Activated CD4-positive, alpha-beta T cell treated with anti-CD3 and anti-CD28 coated beads for 48 hours (primary cell): ENCODE measurements at regions not wholly inside any gene's neighbourhood (a gene's known extent, or its start where the extent isn't known, plus 50 kb on each side); places are given as distances from the start of the nearest gene placed in this dataset.

ENCODE experiments used
- DNase-seq: peaks from one replicate; pipeline ENCODE4 v3.0.0-alpha.2; 2020

DNA sequence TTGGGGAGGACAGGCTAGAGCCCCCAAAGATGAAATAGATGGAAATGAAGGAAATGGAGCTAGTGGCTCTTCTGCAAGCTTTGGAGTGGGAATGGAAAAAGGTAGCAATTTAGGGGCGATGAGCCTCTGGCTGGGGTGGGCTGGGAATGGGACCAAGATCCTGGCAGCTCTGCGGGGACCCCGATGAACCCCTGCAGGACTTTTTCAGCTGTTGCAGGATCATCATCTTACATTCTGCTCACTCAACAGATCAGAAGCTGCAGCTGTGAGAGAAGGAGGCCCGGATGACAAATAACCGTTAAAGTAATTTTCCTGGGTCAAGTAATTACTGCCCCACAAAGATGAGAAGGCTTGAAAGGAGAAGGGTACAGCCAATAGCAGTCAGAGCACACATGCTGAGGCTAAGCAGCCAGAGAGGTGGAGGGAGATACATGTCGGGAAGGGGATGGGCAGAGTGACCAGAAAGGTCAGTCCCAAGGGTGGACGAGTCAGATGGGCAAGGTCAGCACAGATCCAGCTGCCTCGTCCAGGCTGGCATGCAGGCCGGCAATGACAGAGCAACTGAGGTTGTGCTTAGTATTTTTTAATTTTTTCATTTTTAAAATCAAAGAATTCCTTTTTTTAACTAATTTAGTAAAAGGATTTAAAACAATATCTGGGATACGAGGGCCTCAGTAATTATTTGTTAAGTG, 245.0 kb upstream of the RAB6C start:
- DNase-seq: no peak

DNA sequence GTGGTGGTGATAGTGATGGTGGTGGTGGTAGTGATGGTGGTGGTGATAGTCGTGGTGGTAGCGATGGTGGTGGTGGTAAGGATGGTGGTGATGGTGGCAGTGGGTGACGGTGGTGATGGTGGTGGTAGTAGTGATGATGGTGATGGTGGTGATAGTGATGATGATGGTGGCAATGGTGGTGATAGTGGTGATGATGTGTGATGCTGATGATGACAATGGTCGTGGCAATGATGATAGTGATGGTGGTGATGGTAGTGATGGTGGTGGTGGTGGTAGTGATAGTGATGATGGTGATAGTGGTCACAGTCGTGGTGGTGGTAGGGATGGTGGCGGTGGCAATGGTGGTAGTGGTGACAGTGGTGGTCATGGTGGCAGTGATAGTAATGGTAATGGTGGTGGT, 243.9 kb upstream of the RAB6C start:
- DNase-seq: no peak

DNA sequence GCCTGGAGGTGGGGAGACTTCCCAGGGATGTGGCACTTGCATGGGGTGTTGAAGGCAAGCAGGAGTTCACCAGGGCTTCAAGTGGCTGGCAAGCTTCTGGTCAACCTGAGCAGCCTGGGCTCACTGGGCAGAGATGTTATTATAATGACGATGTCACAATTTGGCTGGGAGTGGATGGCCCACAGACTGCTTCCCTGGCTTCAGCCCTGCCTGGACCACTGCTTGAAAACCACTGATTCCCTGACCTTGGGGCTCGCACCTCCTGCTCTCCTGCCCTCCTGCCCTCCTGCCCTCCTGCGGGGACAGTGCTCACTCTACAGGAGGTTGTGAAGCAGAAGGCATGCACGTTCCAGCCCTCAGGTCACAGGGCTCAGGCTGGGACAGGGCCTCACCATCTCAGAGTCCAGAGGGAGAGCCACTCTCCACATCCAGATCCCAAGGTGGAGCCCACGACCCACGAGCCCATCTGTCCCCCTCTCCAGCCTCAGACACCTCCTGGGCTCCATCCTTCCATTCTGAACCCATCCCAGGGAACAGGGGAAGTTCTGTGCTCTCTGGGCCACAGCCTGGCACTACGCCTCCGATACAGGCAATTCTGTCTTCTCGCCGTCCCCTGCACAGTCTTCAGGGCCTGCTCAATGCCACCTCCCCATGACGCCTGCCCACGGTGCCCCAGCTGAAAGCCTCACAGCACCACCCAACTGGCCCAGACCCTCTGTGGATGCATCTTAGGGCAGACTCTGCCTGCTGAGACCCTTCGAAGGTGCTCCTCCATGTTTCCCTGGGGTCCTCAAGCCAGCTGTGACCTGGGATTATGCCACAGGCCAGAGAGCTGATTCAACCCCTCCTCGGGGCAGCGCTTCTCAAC, 241.6 kb upstream of the RAB6C start:
- DNase-seq: no peak

DNA sequence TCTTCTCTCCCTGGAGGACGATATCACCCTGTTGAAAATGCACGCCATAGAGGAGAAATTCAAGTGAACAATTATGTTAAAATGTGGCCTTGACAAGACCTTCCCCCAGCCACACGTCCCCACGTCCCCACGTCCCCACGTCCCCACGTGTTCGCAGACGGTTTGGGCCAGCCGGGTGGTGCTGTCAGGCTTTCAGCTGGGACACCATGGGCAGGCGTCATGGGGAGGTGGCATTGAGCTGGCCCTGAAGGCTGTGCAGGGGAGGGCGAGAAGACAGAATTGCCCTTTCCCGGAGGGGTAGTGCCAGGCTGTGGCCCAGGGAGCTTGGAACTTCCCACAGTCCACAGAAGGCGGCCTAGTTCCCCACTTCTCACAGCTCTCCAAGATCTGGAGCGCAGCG, 240.7 kb upstream of the RAB6C start:
- DNase-seq: no peak

DNA sequence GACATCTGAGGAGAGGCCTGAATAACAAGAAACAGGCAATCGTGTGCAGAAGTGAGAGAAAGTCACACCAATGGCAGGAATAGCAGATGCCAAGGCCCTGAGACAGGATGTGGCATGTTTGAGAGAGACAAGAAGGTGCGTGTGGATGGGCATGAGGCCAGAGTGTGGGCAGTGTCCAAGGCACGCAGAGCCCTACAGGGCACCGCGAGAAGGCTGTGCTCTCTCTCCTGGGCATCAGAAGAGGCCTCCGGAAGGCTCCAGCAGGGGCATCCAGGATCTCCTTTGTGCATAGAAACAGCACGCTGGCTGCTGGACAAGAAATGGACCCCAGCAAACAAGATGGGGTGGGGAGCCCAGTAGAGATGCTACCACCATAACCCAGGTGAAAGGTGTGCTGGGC, 239.0 kb upstream of the RAB6C start:
- DNase-seq: no peak

DNA sequence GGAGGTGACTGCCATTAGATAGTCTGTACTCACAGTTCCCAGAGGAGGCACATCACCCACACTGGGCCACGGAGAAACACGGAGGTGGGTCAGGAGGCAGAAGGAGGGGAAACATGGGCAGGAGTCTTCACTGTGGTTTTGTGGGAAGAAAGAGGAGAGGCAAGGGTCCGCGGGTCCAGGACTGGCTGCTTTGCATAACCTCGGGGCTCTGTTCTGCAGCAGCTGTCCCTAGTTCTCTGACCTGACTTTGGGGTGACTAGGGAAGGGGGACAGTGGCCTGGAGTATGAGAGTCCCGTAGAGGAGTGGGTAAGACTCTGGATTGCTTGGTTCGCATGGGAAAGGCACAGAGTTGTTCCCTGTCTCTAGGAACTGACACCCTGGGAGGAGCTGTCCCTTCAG, 238.3 kb upstream of the RAB6C start:
- no peak for DNase-seq

DNA sequence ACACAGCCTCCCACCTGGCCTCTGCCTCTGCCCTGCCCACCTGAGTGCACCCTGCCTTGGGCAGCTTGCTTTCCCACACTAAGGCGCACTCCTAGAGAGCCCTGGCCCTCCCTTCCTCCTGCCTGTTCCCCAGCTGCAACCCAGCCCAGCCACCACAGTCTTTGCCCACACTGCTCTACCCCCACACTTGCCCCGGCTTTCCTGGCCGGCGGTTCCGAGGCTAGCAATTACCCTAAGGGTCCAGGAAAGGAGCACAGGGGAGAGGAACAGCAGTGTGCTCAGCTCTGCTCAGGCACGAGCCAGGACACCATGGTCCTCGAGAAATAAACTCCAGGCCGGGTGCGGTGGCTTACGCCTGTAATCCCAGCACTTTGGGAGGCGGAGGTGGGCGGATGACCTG, 237.8 kb upstream of the RAB6C start:
- DNase-seq: no peak

DNA sequence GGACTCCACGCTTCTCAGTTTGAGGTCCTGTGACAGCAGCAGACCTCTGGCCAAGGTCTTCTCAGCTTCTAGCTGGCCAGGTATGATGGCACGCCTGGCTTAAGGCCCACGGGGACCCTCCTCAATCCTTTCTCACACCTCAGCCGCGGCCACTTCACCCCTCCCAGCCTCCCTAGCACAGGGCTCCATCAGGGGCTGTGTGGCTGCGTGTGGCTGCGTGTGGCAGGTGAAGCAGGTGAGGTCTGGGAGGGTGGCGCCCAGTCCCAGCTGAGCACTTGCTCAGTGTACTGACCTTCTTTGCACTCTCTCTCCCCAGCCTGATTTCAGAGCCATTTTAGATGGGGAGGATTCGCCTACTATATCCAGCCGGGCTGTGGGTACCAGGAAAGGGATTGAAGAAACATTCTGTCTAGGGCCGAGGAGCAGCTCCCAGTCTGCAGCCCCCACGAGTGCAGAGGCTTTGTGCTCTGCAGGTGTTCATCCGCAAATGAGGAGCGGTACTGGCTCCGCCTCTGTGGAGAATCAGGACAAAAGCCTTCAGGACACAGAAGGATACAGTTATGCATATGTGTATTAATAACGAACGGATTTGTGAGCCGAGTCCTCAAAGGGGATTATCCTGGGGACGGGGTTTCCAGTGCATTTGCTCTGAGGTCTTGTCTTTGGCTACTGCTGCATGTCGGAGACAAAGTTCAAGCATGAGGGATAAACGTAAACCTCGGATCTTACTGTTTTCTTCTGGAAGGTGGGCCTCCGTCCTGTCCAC, 236.9 kb upstream of the RAB6C start:
- DNase-seq: no peak

DNA sequence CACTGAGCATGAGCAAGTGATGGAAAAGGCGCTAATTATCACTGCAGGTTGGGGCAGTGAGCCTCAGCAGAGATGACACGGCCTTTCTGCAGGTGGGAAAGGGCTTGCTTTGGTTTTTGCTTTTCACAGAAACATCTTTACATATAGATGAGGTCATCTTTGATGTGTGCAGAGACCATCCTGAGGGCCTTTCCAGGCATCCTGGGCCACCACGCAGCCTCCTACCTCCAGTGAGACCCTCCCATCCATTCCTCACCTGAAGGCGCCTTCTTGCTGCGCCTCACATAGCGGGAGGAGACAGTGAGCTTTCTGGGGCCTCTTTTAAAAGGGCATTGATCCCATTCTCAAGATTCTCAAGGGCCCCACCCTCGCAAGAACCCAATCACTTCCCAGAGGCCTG, 235.3 kb upstream of the RAB6C start:
- no peak for DNase-seq

DNA sequence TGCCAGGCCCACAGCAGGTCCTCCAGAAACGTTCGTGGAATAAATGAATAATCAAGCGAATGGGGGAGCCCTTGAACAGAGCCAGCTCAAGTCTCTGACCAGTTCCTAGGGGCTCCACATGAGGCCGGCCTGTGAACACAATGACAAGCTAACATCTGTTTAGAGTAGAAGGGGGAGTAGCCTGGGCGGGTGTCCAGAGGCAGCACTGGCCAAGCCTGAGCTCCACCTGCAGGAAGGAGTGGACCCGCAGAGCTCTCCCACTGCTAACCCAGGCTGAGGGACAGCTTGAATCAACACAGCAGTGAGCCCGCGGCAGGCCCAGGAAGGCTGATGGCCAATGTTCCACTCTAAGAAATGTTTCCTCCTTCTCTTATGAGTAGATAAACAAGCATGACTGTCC, 234.8 kb upstream of the RAB6C start:
- DNase-seq: no peak

DNA sequence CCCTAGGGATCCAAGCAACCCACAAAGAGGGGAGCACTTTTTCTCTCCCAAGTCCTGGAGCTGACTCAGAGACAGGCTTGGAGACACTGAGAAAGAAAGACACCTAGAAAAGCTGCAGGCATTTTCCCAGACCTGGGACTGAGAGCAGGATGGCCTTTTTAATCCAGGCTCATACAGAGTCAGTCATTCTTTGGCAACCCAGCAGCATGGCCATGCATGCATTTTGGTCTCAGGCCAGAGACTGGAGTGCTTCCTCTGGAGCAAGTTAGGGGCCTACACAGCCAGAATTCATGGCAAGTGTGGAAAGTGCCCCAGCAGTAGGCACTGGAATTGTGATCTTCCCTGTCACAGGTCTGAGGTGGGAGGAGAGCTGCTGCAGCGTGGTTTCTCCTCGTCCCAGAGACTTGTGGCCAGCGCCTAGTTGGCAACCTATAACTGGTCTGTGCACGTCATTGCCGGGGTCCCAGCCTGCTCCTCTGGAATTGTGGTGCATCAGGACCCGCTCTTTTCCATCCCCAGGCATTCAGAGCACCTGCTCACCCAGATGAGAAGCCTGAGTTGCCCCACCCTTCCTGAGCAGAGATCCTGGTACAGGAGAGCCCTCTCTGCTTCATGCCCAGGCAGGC, 231.9 kb upstream of the RAB6C start:
- no peak for DNase-seq

DNA sequence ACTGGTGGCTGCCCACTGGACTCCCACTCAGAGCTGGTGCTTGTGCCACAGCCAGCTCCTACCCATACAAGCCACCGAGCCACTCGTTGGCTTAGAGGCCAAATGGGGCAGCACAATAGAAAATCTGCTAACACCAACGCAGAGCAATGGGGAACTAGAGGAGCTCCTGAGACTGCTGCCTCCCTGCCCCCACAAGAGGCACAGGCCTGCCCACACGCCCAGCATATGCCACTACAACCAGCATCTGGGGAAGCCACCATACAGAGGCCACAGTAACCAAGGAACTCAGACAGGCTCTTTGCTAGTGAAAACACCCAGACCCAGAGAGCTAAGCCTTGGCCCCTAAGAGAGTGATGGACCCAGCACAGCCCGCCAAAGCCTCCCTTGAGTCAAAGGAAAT, 231.2 kb upstream of the RAB6C start:
- DNase-seq: no peak

DNA sequence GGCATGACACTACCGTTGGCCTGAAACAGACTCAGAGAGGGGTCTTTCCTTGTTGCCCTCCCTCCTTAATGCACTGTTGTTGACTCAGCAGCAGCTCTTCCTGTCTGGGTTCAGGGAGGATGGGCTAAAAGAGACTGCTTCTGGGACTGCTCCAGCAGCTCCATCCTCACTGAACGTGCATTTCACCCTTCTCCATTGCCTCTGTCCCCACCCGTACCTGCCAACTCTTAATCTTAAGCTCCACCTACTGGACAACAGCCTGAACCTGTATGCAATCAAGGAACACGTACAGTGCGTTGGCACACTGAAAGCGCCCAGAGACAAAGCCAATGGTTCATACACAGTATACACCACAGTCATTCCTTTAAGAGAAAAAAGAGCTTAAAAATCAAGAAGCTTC, 230.8 kb upstream of the RAB6C start:
- DNase-seq: no peak

DNA sequence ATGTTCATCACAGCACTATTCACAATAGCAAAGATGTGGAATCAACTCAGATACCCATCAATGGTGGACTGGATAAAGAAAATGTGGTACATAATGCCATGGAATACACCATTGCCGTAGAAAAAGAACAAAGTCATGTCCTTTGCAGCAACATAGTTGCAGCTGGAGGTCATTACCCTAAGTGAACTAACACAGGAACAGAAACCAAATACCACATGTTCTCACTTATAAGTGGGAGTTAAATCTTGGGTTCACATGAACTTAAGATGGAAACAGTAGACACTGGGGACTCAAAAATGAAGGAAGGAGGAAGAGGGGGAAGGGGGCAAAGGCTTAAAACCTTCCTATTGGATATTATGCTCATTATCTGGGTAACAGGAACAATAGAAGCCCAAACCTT, 228.1 kb upstream of the RAB6C start:
- DNase-seq: no peak

DNA sequence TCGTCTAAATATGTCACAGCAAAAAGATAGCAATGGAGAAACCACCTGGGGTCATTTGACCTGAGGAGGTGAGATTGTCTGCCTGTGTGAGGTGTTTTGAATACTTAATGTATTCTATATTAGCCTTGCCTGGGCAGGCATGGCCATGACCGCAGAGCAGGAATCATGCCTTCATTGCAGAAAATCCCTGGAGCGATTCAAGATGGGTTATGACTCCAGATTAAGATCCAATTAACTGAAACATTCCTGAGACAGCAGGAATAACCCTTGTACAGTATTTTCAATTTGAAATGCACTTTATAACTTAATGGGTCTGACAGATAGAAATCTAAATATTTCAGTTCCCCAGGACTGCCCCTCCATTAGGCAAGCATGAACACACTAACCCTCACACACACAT, 227.3 kb upstream of the RAB6C start:
- DNase-seq: no peak

DNA sequence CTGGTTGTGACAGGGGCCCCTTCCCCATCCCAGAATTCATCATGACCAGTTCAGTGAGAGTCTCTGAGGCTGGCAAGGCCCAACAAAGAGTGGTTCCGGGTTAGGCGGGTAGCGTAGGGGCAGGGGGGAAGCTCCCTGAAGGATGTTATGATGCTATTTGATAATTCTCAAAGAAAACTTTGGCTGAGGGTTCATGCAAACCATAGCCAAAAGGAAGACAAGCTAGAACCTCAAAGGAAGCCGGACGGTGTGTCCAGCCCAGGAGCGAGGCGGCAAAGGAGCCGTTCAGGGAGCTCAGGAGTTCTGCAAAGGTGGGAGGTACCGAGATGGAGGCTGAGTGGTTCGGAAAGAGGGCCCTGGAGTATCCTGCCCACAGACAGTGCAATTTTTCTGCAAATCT, 226.8 kb upstream of the RAB6C start:
- no peak for DNase-seq

DNA sequence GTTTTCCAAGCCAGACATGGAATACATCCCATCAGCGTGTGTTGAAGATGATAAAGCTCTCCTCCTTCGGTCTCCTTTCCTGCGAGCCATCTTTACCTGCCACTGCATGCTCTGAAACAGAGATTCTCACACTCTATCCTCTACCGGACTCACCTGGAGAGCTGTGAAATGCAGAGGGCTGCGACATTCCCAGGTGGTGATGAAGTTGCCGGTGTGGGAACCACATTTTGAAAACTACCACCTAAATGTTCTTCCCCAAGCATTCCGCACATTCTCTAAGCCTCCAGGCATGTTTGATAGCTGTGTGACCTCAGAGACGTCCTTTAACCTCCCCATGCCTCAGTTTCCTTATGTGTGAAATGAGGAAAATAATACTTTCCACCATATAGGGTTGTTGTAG, 226.2 kb upstream of the RAB6C start:
- no peak for DNase-seq

DNA sequence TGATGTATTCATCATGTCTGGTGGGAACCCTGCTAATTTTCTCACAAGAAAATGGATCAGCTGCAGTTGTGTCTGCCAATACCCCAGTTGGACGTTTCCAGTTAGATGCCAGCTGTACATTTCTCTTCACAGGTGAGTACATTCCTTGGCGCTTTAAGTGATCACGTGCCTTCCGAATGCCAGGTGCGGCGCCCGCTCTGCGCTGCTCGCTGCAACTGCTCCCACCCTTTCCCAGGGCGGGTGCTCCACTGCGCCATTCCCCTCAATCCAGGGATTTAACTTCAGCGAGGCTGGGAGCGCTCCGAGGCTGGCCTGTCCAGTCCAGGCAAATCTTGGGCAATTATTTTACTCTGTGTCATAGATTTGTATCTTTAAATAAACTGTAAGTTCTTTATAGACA, 225.0 kb upstream of the RAB6C start:
- no peak for DNase-seq

DNA sequence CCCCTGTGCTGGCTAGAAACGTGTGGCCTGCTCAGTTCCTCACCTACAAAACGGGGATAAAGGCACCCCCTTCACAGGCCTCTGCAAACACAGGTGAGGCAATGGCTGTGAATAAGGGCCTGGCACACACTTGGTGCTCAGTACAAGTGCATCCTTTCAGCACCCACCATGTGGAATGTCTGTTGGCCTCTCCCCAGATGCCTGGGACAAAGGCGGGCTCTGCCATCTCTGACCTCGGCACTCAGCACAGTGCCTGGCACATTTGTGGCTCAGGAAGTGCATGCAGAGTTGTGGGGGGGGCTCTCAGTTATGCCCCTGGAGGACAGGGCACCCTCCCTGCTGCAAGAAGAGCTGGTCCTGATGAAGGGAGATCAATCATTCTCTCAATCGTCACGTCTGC, 224.6 kb upstream of the RAB6C start:
- DNase-seq: no peak

DNA sequence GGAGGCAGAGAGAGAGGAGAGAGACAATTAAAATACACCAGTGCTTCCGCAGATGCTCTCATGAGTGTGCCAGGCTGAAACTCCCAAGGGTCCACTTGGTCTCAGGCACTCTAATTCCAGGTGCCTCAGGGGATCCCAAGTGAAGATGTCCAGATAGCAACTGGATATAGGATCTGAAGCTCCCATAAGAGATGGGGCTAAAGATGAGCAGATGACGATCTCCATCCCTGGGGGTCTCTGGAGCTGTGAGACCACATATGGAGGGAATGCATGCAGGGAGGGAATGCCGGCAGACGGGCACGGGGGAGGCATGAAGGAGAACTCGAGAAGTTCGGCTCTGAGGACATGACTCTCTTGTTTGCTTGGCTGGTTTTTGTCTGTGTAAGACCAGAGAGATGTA, 223.7 kb upstream of the RAB6C start:
- no peak for DNase-seq

DNA sequence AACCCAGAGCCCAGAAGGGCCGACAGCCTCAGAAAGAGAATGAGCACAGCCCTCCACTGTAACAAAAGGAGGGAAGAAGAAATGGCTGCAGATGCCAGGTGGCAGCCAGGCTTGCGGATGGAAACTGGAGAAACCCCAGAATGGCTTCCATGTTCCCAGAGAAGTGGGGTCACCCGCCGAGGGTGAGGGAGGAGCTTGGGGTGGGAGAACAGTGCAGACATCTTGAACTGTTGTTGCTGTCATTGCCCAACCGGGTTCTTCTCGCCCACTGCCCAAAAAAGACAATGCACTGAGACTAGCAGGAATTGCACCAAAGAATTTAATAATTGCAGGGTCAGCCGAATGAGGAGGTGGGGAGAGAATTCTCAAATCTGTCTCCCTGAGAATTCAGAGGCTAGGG, 223.2 kb upstream of the RAB6C start:
- no peak for DNase-seq

DNA sequence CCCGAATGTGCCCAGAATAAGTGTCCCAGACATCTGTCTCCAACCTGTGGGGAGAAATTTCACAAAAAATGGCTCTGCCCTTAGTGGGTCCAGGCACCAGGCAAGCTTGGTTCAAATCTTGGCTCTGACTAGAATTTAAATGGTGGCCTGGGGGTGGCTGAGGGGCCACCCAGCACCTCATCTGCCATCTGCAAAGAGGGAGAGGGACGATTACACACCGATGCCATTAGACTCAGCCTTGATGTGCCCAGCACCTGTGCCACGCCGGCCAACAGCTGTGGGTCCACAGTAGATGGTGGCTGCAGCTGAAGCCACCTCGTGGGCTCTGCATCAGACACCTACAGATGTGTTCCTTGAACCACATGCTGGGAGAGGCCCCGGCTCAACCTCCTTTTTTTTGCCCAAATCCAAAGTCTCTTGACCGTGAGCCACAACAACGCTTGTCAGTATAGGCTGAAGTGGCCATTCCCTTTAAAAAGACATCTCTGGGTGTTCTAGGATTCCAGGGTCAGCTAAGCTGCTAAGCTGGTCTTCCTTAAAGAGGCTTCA, 222.0 kb upstream of the RAB6C start:
- no peak for DNase-seq
